HG02981 (cell line): ENCODE measurements at regions not wholly inside any gene's neighbourhood (a gene's known extent, or its start where the extent isn't known, plus 50 kb on each side); places are given as distances from the start of the nearest gene placed in this dataset.

Experiments used
- ATAC-seq: cut with Tn5 transposase; IDR thresholded peaks from one replicate; pipeline ENCODE4 v1.9.1; 2021; ENCODE audit warnings: mild to moderate bottlenecking, moderate library complexity; ENCODE audit not compliant: unreplicated experiment

DNA sequence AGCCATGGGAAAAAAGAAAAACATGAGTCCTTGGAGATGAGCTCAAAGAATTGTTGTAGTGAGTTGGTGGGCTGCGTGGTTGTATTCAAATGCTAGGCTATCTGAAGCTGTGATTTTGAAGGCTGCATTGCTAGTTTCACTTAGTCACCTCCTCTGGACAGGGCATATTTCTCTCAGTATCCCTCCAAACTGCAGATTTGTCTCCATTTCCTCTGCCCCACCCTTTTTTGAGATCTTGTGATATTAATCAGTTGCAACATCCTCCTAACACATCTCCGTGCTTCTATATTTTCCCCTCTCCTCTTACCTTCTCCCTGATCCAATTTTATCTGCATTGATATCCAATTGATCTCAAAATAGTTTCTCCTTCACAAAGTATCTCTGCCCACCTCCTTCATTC, 1048.0 kb upstream of the WWC1 start:
- ATAC-seq = no peak

DNA sequence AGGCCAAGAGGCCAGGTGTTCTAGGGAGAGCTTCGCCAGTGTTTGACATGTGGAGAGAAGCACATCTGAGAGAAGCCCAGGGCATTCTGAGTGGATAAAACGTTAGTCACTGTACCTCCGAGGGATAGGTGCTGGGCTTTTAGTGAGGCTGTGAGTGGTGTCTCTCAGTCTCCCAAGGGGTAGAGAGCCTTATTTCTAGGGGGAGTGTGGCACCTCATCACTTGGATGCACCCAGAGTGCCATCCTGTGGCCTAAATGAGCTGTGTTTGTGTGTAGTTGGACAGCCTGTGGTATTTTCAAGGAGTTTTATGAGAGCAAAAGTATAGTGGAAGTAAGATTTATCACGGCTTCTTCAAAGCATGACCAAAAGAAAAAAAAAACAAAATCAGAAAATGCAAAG, 1046.9 kb upstream of the WWC1 start:
- no peak for ATAC-seq

DNA sequence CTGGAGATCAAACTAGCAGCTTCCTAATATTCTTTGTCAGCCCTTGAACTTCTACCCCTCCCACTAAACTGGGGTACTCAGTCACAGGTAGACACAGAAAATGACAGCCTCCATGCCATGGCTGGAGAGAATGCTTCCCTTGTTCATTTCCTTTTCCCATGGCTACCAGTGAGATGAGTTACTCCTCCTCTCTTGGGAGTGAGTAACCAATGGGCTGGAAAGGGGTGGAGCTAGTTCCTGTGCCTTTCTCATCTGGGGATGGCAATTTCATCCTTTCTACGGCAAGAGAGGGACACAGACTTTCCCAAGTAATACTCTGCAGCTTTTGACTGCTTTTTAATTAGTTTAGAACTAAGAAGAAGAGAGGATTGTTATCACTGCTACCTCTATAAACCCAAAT, 1045.6 kb upstream of the WWC1 start:
- no peak for ATAC-seq

DNA sequence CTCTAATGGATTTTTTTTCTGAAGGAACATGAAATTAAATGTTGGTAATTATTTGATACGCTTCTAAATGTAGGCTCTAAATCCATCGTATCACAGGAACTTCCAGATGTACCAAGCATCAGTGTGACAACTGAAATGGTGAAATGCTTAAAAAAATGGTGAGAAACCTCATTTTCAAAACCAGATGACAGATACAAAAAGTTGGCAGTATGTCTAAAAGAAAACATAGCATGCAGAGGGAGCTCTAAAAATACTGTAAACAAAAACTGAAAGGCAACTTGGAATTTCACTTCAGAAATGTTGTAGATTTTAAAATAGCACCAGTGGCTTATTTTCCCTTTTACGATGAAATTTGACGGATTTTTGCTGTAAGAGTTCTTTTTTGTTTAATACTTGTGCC, 1043.6 kb upstream of the WWC1 start:
- ATAC-seq = no peak

DNA sequence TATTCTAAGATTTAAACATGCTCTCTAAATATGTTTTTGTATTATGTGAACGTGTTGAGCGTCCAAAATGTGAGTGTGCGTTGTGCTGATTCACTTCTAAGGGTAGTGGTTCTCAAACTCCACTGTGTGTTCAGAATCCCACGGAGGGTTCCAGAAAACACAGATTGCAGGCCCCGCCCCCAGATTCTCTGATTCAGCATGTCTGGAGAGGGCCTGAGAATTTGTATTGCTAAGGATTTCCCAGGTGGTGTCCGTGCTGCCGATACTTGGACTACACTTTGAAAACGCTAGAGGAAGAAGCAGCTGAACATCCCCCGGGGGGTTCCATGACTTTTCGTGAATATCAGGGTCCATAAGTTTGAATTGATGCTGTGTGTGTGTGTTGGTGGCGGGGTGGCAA, 1043.2 kb upstream of the WWC1 start:
- no peak for ATAC-seq

DNA sequence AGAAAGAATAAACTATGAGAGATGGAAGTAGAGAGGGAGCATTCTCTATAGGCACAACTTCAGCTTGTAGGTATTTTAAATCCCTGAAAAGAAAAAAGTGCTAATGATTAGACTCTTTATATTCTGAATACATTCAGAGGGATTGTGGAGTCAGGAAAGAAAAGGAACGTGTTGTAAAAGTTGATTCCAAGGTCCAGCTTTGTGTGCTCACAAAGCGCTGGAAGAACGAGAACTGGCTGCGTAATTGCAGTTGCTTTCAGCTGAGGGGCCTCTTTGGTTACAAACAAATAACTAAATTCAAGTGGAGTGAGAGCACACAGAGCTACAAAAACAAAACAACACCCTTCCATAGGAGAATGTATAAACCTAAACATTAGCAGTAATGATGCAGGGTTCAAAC, 1040.4 kb upstream of the WWC1 start:
- no peak for ATAC-seq

DNA sequence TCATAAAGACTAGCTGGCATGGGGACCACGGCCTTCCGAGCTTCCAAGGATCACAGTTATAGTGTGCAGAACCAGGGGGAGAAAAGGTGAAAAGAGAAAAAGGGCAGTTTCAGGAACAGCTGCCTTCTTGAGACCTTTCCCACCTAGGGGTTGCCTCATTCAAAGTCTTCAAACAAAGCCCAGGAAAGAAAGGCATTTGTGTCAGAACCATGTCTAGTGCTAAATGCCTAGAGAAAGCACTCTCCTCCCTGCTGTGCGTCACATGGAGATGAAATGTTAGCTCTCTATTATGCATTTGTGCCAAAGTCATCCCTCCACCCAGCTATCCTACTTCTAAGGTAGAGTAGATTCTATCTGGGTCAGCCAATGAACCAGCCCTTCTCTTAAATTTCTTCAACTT, 1037.3 kb upstream of the WWC1 start:
- ATAC-seq = no peak

DNA sequence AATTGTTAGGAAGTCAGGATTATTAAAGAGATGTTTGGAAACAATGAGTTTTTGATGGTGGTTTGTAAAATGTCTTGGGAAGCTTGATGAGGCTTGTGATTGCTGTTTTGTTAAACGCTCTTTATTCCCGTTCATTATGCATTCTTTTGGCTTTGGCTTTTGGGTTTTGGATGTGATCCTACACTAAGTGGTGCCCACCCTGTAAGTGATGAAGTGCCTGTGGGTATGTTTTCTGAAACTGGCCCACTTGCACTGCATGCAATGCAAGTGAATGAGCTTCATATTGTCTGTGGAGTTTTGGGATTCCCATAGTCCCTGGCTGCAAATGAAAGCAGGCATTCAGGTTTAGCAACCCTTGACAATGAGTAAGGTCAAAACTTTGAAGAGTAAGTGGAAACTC, 1035.5 kb upstream of the WWC1 start:
- no peak for ATAC-seq

DNA sequence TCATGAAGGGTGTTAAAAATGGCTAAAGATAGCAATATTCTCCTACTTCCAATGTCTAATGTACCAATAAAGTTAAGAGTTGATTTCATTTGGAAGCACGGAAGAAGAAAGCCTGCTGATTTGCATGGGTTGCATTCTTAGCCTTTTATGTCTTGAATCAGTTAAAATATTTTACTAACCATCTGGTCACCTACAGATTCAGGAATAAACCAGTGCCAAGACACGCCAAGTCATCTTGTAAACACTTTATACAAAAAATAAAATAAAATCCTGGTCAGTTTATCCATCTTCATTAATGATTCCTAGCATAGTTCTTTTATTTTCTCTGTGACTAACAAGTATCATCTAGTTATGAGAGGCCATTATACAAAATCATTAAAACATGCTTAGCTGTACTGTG, 1031.6 kb upstream of the WWC1 start:
- ATAC-seq = no peak

DNA sequence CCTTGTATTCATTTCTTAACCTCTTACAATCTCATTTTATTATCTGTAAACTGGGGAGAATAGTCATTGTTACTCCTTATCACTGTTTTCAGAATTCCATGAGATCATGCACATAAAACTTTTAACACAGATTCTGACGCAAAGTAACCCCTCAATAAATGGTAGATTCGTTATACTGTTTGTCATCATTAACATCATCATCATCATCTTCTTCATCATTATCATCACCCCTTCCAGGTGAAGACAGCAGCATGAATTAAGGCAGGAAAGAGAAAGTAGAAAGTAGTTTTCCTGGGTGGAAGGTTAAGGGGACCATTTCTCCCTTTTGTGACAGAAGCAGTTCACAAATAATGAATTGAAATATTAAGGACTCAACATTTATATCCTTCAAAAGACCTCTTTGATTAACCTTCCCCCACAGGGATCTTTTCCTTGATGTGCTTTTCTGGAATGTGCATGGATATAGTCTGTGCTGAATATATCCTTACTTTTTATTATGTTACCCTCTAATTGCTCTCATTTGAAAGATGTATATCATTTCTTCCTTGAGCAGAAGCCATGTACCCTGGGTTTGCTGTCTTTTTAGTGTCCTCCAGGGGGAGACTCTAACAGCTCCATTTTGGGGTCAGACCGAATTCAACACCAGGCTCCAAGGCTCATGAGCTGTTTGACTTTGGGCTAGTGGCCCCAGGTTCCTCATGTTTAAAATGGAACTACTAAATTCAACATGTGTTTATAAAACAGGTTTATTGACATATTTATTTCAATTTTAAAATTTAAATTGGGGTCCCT, 1029.9 kb upstream of the WWC1 start:
- no peak for ATAC-seq

DNA sequence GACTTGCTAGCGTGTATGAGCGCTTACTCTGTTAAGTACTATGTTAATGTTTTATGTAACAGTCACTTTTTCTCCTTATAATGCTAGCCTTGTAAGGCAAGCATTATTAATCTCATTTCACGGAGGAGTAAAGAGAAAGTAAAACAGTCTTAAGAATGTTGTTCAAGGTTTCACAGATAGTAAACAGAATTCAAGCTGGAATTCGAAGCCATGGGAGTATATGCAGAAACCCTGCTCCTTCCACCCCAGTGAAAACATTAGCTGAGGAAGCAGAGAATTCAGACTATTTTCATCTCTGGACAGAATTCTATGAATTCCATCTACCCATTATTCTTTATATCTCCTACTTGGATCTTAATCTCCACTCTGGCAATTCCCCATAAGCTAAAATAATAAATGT, 1028.3 kb upstream of the WWC1 start:
- ATAC-seq = no peak

DNA sequence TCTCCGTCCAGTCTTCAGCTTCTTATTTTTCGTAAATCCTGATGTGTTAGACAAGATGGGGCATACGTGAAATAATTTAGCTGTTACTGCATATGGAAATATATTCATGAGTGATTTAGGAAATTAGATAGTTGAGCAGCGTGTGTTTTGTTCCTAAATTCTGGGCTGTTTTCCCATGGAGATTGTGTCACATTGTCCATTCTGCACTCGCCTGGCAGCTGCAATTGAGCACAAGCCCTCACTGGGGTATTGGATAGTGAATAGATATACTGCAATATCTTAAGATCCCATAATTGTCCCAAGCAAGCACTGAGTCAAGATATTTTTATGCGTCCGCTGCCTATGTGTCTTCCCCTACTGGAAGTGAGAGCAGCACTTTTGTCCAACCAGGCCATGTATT, 1027.1 kb upstream of the WWC1 start:
- no peak for ATAC-seq

DNA sequence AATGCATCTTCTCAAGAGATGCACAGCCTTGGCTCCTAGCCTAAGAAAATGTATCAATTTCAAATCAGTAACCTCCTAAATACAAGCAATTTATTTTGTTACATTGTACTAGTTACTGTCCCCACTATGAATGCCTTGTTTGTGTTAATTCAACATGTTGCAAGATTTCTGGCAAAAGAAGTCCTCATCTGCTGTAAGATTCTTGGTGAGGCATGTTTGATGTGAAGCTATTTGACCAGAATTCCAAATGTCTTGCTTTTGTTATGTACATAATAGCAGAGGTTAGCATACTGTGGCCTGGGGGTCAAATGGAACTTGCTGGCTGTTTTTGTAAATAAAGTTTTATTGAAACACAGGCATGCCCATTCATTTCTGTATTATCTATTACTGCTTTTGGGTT, 1023.1 kb upstream of the WWC1 start:
- ATAC-seq = no peak

DNA sequence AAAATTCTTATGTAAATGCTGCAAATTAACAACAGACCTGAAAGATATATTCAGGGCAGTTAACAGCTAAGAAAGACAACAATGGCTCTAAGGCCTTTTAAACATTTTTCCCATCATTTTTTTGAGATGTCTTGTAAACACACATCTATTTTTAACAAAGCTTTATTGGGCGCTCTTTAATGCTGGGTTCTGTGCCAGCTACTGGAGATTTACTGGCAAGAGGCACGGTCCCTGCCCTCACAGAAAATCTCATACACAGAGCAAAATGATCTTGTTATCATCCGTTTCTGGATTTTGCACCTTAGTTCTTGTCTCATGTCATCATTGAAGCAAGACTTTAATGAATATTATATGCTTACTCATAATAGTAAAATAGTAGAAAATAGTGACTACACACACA, 1022.3 kb upstream of the WWC1 start:
- no peak for ATAC-seq

DNA sequence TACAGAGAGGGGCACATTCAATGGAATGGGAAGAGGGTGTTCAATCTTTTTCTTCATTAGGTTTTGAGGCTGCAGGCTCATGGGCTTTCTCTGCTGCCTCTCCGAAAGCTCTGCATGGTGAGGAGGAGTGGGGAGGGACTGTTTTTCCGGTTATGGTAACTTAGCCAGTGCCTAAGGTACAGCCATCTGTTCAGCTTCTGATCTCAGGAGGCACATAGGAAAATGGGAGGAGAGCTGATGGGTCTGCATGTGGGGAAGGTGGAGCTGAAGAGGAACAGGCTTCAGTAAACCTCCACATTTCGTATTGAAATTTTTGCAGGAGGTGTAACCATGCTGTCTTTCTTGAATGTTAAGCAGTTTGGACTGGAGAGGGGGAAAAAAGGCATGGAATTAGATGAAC, 1020.4 kb upstream of the WWC1 start:
- no peak for ATAC-seq

DNA sequence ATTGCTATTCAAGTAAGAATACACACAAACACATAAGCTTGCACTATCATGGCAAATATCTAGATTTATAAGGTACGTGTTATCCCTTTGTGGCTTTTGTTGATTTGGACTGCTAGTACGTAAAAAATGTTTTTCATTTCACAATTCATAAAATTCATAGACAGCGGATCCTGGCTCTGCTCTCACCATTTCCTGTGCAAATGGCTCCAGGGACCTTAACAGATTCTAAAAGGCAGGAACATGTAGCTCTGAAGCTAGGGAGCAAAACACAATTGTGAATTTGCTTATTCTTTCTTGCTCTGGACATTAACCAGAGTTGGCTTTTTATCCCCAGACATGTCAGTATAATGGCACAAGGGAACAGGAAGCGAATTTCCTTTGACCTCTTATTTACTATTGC, 1019.9 kb upstream of the WWC1 start:
- no peak for ATAC-seq

DNA sequence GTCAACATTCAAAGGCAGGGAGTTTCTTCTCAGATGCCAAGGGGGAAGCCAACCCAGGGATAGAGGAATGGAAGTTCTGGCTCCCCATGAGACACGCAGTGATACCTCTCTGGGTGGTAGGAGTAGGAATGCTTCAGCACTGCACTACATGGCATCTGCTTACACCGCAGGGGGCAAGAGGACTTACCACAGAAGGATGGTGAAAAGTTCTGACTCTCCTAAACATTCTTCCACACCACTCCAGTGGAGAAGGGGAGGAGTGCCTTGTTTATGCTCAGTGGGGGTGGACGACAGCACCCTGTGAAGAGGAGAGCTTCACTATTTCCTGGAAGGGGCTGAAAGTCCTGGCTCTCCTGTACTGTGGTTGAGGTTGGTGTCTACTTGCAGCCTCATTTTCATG, 1011.3 kb upstream of the WWC1 start:
- no peak for ATAC-seq

DNA sequence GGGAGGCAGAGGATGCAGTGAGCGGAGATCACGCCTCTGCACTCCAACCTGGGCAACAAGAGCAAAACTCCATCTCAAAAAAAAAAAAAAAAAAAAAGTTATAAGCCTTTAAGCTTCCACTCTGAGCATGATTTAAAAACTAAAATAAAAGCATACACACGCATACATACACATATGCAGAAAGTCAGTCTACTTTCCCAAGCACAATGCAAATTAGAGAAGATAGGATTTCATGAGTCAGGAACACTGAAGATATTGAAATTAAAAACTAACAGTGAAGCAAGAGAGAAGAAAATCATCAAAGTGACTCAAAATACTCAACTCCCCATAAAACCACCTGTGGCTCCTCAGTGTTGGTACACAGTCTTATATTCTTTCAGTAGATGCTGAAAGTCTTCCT, 1009.5 kb upstream of the WWC1 start:
- ATAC-seq = no peak

DNA sequence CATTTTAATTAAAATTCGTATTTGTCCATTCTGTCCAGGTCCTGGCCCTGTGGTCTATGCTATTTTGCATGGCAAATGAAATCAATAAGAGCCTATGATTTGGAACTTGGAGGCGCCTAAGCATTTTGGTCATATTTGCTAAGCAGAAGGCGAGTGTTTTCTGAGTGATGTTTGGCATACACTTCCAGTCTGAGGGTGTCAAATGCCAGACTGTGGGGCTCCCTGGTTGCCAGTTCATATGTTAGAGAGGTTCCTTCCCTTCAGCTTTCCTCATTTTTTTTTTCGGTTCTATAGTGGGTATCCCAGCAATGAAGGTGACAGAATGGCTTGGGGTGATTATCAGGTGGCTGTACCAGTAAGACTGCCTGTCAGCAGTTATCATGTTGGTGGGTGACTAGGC, 1007.8 kb upstream of the WWC1 start:
- no peak for ATAC-seq

DNA sequence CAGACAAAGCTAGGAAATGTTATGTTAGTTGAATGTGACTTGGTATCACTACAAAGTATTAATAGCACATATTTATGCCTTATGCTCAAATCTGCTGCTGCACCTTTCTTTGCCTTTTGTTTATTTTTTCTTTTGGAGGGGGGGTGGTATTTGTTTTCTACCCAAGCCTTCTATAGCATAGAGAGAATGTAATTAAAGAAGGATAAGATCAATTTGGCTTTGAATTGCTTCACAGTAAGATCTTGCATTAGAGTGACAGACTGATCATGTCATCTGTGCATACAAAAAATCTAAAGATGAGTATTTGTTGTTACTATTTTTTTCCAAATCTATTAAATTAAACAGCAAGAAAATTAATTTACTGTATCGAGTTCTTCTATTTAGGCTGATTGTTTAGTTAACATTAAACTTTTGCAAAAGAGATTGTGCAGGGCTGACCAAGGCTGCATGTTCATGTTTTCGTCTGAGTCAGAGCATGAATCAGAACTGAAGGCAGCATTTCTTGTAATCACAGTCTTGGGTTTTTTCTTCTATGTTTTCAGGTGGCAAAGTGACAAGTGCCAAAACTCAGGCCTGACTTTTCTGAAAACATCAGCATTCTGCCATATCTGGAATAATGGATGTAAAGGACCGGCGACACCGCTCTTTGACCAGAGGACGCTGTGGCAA, 1007.1 kb upstream of the WWC1 start:
- no peak for ATAC-seq

DNA sequence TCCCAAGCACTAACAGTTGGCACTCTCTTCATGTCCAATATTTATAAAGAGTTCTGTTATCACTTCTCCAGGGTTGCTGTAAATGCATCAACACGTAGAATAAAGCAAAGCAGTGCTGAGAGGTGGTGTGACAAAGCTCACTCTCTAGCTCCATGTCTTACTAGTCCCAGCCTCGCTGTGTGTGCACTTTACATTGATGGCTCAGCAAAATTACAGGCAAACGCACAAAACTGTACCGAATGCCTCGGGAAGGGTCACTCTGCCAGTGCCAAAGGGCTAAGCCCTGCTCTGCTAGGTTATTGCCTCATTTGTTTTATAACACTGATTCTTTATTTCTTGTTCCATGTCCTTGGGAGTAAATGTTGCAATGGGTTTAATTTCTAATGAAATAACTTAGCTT, 1005.9 kb upstream of the WWC1 start:
- no peak for ATAC-seq

DNA sequence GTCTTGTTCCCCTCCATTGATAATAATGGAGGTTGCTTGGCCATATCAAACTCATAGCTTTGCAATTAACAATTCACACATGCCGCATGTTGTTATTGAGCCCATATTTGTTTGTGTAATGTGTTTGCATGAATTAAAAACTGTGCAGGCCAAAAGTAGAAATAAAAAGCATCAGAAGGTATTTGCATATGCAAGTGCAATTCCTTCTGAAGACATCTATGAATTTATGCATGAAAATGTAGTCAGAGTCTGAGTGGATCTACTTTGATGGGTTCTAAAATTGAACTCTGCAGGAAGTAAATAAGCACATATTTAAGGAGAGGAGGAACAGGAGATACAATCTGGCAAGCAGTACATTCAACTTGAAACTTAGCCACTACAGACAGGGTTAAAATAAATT, 1004.6 kb upstream of the WWC1 start:
- ATAC-seq = no peak

DNA sequence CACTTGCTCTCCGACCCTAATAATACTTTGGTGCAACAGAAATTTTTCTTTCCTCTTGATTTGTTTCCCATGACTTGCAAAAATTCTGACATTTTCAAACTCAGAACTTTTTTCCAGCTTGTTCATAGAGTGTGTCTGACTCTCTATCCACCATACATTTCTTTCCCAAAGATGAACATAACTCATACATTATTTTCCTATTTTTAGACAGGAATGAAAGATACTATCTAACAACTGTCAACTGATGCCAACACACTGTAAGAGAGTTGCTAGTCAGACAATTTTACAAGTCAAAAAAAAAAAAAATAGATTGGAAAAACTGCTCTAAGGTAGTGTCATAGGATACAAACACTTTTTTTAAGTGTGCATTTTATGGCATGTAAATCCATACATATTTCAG, 1001.0 kb upstream of the WWC1 start:
- no peak for ATAC-seq
